GM20000 (cell line): ENCODE measurements at regions not wholly inside any gene's neighbourhood (a gene's known extent, or its start where the extent isn't known, plus 50 kb on each side); places are given as distances from the start of the nearest gene placed in this dataset.

Source experiments
- DNase-seq: peaks from one replicate; pipeline ENCODE4 v3.0.0; 2012; ENCODE audit warnings: low spot score
- TF ChIP-seq, protein P1 (sequence below): IDR thresholded peaks from 2 replicates; pipeline ENCODE4 v1.5.1; 2012; ENCODE audit warnings: mild to moderate bottlenecking, control low read depth; ENCODE audit errors: extremely low read depth, missing control alignments

DNA sequence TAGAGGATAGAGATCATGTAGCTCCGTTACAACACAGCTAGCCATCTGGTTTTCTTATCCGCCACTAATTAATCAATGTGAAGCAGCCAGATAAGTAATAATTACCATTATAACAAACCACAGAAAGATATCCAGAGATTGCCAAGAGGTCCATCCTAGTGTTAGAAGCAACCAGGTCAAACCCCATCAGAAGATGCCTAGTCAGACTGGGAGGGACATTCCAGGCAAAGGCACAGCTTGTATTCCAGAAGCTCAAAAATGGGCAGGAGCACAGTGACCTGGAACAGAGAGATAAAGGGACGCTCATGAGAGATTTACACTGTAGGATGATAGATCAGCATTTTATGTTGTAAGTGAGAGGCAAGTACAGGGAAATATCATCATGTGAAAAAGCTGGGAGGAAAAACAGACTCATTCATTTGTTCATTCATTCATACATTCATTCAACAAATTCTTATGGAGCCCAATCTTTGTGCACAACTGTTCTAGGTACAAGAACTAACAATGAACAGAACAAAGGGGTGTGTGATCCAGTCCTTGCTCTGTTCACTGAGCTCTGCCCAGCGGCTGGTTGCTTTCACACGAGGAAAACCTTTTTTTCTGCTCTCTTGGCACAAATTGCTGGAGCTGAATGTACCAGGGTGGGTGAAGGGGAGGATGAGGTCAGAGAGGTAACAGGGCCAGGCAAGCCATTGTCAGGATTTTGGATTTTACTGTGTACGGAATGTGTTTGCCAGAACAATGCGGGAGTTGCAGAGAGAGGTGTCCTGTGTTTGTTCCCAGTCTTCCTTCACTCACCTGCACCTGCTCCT lies 240.8 kb upstream of the FGGY start:
- TF ChIP-seq, protein P1, sequence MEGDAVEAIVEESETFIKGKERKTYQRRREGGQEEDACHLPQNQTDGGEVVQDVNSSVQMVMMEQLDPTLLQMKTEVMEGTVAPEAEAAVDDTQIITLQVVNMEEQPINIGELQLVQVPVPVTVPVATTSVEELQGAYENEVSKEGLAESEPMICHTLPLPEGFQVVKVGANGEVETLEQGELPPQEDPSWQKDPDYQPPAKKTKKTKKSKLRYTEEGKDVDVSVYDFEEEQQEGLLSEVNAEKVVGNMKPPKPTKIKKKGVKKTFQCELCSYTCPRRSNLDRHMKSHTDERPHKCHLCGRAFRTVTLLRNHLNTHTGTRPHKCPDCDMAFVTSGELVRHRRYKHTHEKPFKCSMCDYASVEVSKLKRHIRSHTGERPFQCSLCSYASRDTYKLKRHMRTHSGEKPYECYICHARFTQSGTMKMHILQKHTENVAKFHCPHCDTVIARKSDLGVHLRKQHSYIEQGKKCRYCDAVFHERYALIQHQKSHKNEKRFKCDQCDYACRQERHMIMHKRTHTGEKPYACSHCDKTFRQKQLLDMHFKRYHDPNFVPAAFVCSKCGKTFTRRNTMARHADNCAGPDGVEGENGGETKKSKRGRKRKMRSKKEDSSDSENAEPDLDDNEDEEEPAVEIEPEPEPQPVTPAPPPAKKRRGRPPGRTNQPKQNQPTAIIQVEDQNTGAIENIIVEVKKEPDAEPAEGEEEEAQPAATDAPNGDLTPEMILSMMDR = no peak
- no peak for DNase-seq

DNA sequence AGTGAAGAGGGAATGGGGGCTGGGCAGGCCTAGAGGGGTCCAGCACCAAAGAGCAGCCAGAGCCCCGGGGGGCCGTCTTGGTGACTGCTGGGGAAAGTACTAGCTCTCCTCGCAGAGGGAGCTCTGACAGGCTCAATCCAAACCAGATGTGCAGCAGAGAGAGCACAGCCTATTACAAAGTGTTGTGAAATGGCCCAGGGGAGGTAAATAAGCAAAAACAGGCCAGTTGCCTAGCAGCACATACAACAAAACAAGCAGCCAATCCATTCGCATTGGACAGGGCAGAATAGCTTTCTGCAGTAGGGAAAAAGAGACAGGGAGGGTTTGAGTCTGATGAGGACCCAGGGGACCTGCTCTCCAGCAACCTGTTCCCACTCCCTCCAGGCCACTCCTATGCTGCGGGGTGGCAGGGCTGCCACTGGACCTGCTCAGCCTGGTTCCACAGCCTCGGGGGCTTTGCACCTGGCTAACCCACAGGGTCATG lies 239.6 kb upstream of the FGGY start:
- DNase-seq = no peak

DNA sequence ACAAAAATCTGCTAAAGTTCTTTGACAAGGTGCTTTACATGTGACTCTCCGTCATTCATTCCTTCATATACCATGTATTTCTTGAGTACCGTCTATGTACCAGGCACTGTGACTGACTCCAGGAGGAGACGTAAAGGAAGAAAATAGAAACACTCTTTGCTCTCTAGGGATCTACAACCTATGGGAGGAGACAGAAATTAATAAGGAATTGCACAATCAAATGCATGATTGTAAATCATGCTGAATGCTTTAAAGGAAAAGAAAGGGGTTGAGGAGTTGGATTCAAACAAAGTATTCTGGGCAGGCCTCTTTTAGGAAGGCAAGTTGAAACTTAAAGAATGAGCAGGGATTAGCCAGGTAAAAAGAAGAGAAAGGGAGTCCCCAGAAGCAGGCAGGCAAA lies 239.1 kb upstream of the FGGY start:
- TF ChIP-seq, protein P1 = no peak
- no peak for DNase-seq

More for the DNA sequence above, 239.6 kb upstream of the FGGY start:
- TF ChIP-seq, protein P1 = no peak

DNA sequence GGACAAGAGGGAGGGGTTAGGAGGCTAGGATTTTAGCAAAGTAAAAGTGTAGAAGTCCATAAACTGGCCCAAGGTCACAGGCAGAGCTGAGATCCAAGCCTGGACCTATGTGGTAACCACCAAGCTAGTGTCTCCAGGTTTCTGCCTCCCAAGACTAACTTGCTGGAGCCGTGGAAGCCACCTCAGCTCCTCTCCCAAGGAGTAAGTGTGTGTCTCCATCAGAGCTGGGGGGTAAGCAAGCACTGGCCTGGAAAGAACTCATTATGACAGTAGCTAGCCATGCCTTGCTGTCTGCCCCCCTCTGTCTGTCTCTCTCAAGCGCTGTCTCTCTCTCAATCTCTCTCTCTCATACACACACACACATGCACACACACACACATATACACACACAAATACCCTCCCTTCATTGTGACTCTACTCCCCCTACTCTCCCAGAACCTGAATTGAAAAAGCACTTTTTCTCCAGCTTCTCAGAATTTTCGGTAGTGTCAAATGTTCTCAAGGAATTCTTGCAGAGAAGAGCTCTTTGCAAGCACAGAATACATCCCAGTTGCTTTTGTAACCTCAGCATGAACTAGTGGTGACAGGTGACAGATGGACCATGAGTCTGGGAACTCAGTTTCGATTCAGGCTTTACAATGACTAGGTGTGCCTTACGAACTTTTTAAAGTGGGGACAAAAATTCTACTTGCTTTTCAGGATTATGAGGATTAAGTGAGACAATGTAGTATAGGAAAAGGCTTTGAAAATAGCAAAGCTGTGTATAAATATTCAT lies 238.0 kb upstream of the FGGY start:
- no peak for DNase-seq
- TF ChIP-seq, protein P1 = no peak

DNA sequence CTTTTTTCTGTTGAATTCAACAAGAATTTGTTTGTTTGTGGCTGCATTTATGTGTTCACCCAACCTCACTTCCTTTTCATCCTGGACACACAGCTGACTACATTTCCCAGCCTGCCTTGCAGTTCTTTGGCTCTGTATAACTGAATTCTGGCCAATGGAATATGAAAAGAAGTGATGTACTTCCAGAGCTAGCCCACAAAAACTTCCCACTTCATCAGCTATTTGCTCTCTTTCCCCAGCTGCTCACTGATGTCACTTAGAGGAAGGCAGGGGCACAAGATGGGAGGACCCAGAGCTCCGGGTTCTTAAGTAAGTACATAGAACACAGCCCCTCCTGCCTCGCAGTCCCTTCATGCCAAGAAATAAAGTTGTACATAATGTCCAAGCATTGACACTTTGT lies 235.0 kb upstream of the FGGY start:
- TF ChIP-seq, protein P1 = no peak
- DNase-seq = no peak

DNA sequence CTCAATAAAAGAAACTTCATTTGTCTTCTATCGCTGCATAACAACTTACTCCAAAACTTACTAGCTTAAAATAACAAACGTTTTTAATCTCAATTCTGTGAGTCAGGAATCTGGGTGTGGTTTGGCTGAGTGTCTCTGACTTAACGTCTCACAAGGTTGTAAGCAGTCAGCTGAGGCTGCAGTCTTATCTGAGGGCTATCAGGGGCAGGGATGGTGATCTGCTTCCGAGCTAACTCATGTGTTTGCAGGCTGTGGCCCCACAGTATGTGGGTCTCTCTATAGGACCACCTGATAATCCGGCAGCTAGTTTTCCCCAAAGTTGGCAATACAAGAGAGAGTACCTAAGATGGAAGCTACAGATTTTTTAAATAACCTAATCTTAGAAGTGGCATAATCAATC lies 234.2 kb upstream of the FGGY start:
- no peak for DNase-seq
- TF ChIP-seq, protein P1 = no peak

DNA sequence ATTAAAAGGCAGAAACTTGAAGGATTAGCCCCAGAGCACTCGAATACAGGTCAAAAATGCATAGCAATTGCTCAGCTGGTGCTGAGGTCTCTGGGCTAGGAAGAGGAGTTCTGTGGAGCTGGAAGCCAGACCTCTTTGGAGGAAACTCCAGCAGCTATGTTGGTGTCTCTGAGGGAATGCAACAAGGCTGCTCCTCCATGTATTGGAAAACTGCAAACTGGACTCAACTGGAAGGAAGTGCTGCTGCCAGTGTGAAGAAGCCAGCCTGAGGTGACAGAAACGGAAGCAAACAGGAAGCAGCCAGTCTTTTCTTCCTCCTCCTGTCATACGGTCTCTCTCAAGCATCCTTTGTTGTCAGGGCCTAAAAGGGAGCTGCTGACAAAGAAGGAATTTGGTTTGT lies 233.4 kb upstream of the FGGY start:
- DNase-seq = no peak
- TF ChIP-seq, protein P1 = no peak
